ENCODE measurements at regions not wholly inside any gene's neighbourhood (a gene's known extent, or its start where the extent isn't known, plus 50 kb on each side); places are given as distances from the start of the nearest gene placed in this dataset.

- DNase-seq = no peak
- no peaks in the 10 kb centered on the region for H3K9me3 ChIP-seq
- WGBS, 5 donors = 56 to 80% (median 64%) methylated on average over 2 of the region's 2 CpGs
Observed at GRCh38 chr5:164048359-164048926, 543.0 kb downstream of the MAT2B start.

GRCh38 chr5:164051745-164052144 is 546.3 kb downstream of the MAT2B start:
- no peaks in the 10 kb centered on the region for H3K27me3 ChIP-seq (replicated peaks in 1 of 7)
- no peaks in the 10 kb centered on the region for H3K4me1 ChIP-seq
- no peak overlapping the region for H3K4me3 ChIP-seq
- 39 to 80% (median 62%) methylated on average over 1 of the region's 1 CpG for WGBS, 5 donors
- no peak for TF ChIP-seq CTCF (IDR thresholded peaks at IDR 0.05 in 8 of 11, conservative IDR thresholded peaks at IDR 0.05 in 3 of 11)
- intact Hi-C loops (cut with DNase I; ENCODE audit: low total_unique reads) = no loop called here
- H3K9me3 ChIP-seq = no peaks in the 10 kb centered on the region
- DNase-seq = no peak
- H3K36me3 ChIP-seq = no peaks in the 10 kb centered on the region
- H3K27ac ChIP-seq = no peak overlapping the region

More at GRCh38 chr5:164048359-164048926, 543.0 kb downstream of the MAT2B start:
- intact Hi-C loops (cut with DNase I; ENCODE audit: low total_unique reads) = no loop called here
- TF ChIP-seq POLR2A (IDR thresholded peaks at IDR 0.05) = no peak
- no peak for TF ChIP-seq CTCF (IDR thresholded peaks at IDR 0.05 in 8 of 11, conservative IDR thresholded peaks at IDR 0.05 in 3 of 11)
- no peak for TF ChIP-seq POLR2AphosphoS5 (IDR thresholded peaks at IDR 0.05)
- no peaks in the 10 kb centered on the region for H3K27me3 ChIP-seq (replicated peaks in 1 of 7)
- H3K36me3 ChIP-seq = no peaks in the 10 kb centered on the region
- H3K4me3 ChIP-seq = no peak overlapping the region
- H3K4me1 ChIP-seq = no peaks in the 10 kb centered on the region
- H3K27ac ChIP-seq = no peak overlapping the region

GRCh38 chr5:164052536-164053093 is 547.2 kb downstream of the MAT2B start:
- 59 to 67% (median 64%) methylated on average over 3 of the region's 3 CpGs for WGBS, 5 donors
- H3K27me3 ChIP-seq (replicated peaks in 1 of 7) = no peaks in the 10 kb centered on the region
- intact Hi-C loops (cut with DNase I; ENCODE audit: low total_unique reads) = no loop called here
- H3K36me3 ChIP-seq = no peaks in the 10 kb centered on the region
- no peak overlapping the region for H3K27ac ChIP-seq
- DNase-seq = no peak
- TF ChIP-seq CTCF (IDR thresholded peaks at IDR 0.05 in 8 of 11, conservative IDR thresholded peaks at IDR 0.05 in 3 of 11) (no peak), POLR2AphosphoS5 (IDR thresholded peaks at IDR 0.05) (no peak), POLR2A (IDR thresholded peaks at IDR 0.05) (no peak)
- H3K9me3 ChIP-seq = no peaks in the 10 kb centered on the region
- H3K4me3 ChIP-seq = no peak overlapping the region
- H3K4me1 ChIP-seq = no peaks in the 10 kb centered on the region

- no peaks in the 10 kb centered on the region for H3K36me3 ChIP-seq
- 29 to 53% (median 33%) methylated on average over 1 of the region's 1 CpG for WGBS, 5 donors
Observed at GRCh38 chr5:164053123-164053522, 547.7 kb downstream of the MAT2B start.

More at GRCh38 chr5:164053123-164053522, 547.7 kb downstream of the MAT2B start:
- no peaks in the 10 kb centered on the region for H3K4me1 ChIP-seq
- H3K4me3 ChIP-seq = no peak overlapping the region
- no peak for TF ChIP-seq POLR2AphosphoS5 (IDR thresholded peaks at IDR 0.05)
- TF ChIP-seq POLR2A (IDR thresholded peaks at IDR 0.05) = no peak
- TF ChIP-seq CTCF (IDR thresholded peaks at IDR 0.05 in 8 of 11, conservative IDR thresholded peaks at IDR 0.05 in 3 of 11) = no peak
- H3K9me3 ChIP-seq = no peaks in the 10 kb centered on the region
- no peak for DNase-seq
- H3K27me3 ChIP-seq (replicated peaks in 1 of 7) = no peaks in the 10 kb centered on the region
- no peak overlapping the region for H3K27ac ChIP-seq
- intact Hi-C loops (cut with DNase I; ENCODE audit: low total_unique reads) = no loop called here
